ENCODE measurements at regions not wholly inside any gene's neighbourhood (a gene's known extent, or its start where the extent isn't known, plus 50 kb on each side); places are given as distances from the start of the nearest gene placed in this dataset.
"Not testable (repeated sequence)": the region's sequence is repeated elsewhere in the genome, so short reads cannot be mapped to it uniquely, and the experiment has no call there.

GRCh38 chr13:33355201-33355895 lies 69.8 kb upstream of the STARD13 start:
- in situ Hi-C loops (cut with HindIII; ENCODE audit: low pct_unique_long_range_greater_than_20kb, low sequenced_read_pairs) = no loop called here
- ATAC-seq (no peak), DNase-seq (ENCODE audit: low read depth, low spot score) (no peak)
- Histone ChIP-seq H3K36me3 (ENCODE audit: control insufficient read depth, insufficient read depth, low read length) (no peaks in the 10 kb centered on the region), H3K4me3 (ENCODE audit: low read depth in 2 of 2, low read length in 2 of 2) (no peak overlapping the region), H3K9me3 (ENCODE audit: control insufficient read depth, insufficient read depth, low read depth, low read length) (no peaks in the 10 kb centered on the region), H3K27ac (ENCODE audit: low read length) (no peak overlapping the region), H3K4me1 (ENCODE audit: control insufficient read depth, insufficient read depth, low read length) (no peaks in the 10 kb centered on the region), H3K27me3 (ENCODE audit: control insufficient read depth, insufficient read depth, low read length) (peaks cover 2% of the 10 kb centered on the region; the same call in 1 of the 2 replicates)
- intact Hi-C loops (cut with micrococcal nuclease; ENCODE audit: unreplicated experiment) = no loop called here
- no TSS peak for BruUV-seq (replicated peaks)
- TF ChIP-seq, protein P1, sequence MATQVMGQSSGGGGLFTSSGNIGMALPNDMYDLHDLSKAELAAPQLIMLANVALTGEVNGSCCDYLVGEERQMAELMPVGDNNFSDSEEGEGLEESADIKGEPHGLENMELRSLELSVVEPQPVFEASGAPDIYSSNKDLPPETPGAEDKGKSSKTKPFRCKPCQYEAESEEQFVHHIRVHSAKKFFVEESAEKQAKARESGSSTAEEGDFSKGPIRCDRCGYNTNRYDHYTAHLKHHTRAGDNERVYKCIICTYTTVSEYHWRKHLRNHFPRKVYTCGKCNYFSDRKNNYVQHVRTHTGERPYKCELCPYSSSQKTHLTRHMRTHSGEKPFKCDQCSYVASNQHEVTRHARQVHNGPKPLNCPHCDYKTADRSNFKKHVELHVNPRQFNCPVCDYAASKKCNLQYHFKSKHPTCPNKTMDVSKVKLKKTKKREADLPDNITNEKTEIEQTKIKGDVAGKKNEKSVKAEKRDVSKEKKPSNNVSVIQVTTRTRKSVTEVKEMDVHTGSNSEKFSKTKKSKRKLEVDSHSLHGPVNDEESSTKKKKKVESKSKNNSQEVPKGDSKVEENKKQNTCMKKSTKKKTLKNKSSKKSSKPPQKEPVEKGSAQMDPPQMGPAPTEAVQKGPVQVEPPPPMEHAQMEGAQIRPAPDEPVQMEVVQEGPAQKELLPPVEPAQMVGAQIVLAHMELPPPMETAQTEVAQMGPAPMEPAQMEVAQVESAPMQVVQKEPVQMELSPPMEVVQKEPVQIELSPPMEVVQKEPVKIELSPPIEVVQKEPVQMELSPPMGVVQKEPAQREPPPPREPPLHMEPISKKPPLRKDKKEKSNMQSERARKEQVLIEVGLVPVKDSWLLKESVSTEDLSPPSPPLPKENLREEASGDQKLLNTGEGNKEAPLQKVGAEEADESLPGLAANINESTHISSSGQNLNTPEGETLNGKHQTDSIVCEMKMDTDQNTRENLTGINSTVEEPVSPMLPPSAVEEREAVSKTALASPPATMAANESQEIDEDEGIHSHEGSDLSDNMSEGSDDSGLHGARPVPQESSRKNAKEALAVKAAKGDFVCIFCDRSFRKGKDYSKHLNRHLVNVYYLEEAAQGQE (IDR thresholded peaks at IDR 0.05; ENCODE audit: insufficient read depth in 1 of 2, low read depth in 2 of 2, low read length in 1 of 2) = no peak
- TF ChIP-seq TCF7L2 (IDR thresholded peaks at IDR 0.05; ENCODE audit: low read depth, low read length) = no peak
- TF ChIP-seq, protein P2, sequence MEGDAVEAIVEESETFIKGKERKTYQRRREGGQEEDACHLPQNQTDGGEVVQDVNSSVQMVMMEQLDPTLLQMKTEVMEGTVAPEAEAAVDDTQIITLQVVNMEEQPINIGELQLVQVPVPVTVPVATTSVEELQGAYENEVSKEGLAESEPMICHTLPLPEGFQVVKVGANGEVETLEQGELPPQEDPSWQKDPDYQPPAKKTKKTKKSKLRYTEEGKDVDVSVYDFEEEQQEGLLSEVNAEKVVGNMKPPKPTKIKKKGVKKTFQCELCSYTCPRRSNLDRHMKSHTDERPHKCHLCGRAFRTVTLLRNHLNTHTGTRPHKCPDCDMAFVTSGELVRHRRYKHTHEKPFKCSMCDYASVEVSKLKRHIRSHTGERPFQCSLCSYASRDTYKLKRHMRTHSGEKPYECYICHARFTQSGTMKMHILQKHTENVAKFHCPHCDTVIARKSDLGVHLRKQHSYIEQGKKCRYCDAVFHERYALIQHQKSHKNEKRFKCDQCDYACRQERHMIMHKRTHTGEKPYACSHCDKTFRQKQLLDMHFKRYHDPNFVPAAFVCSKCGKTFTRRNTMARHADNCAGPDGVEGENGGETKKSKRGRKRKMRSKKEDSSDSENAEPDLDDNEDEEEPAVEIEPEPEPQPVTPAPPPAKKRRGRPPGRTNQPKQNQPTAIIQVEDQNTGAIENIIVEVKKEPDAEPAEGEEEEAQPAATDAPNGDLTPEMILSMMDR (IDR thresholded peaks at IDR 0.05) = no peak
- TF ChIP-seq POLR2AphosphoS5 (IDR thresholded peaks at IDR 0.05; ENCODE audit: low read depth, low read length) = no peak
- TF ChIP-seq SIN3A (IDR thresholded peaks at IDR 0.05; ENCODE audit: borderline replicate concordance, insufficient read depth, low read depth, low read length) = no peak
- ChIA-PET CTCF (no interaction called here), POLR2A (interaction anchor here (0.6 kb wide), 1 partner anchor 146 kb away, joined by 4 read pairs; no protein-coding TSS in a partner anchor)

- intact Hi-C loops (cut with micrococcal nuclease; ENCODE audit: unreplicated experiment); H3K4me3 ChIP-seq (ENCODE audit: low read depth in 2 of 2, low read length in 2 of 2); CTCF ChIA-PET; ATAC-seq; H3K4me1 ChIP-seq (ENCODE audit: control insufficient read depth, insufficient read depth, low read length); in situ Hi-C loops (cut with HindIII; ENCODE audit: low pct_unique_long_range_greater_than_20kb, low sequenced_read_pairs); H3K9me3 ChIP-seq (ENCODE audit: control insufficient read depth, insufficient read depth, low read depth, low read length); DNase-seq (ENCODE audit: low read depth, low spot score); H3K27ac ChIP-seq (ENCODE audit: low read length); H3K36me3 ChIP-seq (ENCODE audit: control insufficient read depth, insufficient read depth, low read length); H3K27me3 ChIP-seq (ENCODE audit: control insufficient read depth, insufficient read depth, low read length); POLR2A ChIA-PET; BruUV-seq (replicated peaks): not testable (repeated sequence)
These were observed 72.5 kb upstream of the STARD13 start for GRCh38 chr13:33358076-33358475.

DNA sequence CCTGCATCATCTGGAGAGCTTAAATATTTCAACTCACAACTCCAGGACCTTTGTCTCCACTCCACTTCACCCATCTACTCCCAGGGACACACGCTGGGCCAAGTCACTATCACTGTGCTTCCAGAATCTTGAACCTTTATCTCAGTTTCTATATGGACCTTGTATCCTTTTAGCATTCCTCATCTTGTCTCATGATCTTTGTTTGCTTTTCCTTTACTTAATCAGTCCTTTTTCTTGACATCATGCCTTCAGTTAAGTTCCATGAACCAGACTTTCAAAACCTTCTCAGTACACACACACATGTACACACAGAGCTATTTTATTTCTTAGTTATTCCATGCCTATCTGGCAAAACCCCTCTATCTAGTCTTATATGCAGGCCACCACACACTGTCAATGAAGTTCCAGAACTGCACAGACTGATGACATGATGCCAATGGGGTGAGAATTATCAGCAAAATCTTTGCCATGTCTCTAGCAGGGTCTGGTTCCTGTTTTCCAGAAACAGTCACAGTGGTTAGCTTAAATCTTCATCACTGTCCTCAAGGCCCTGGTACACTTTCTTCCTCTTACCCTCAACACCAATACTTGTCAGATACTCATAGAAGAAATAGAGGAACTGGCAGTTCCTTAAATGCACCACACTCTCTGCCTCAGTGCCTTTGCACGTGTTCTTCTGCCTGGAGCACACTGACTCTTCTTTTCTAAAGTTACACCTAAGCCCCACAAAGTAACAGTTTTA lies 77.6 kb upstream of the STARD13 start:
- in situ Hi-C loops (cut with HindIII; ENCODE audit: low pct_unique_long_range_greater_than_20kb, low sequenced_read_pairs) (no loop called here), intact Hi-C loops (cut with micrococcal nuclease; ENCODE audit: unreplicated experiment) (no loop called here)
- no peak for DNase-seq (ENCODE audit: low read depth, low spot score)
- CTCF ChIA-PET = no interaction called here
- no peak for ATAC-seq
- TF ChIP-seq POLR2AphosphoS5 (IDR thresholded peaks at IDR 0.05; ENCODE audit: low read depth, low read length) = no peak
- TF ChIP-seq SIN3A (IDR thresholded peaks at IDR 0.05; ENCODE audit: borderline replicate concordance, insufficient read depth, low read depth, low read length) = no peak
- H3K36me3 ChIP-seq (ENCODE audit: control insufficient read depth, insufficient read depth, low read length) = no peaks in the 10 kb centered on the region
- H3K4me3 ChIP-seq (ENCODE audit: low read depth in 2 of 2, low read length in 2 of 2) = no peak overlapping the region
- no TSS peak for BruUV-seq (replicated peaks)
- no peaks in the 10 kb centered on the region for H3K4me1 ChIP-seq (ENCODE audit: control insufficient read depth, insufficient read depth, low read length)
- POLR2A ChIA-PET = no interaction called here
- H3K27ac ChIP-seq (ENCODE audit: low read length) = no peak overlapping the region
- H3K9me3 ChIP-seq (ENCODE audit: control insufficient read depth, insufficient read depth, low read depth, low read length) = no peaks in the 10 kb centered on the region
- H3K27me3 ChIP-seq (ENCODE audit: control insufficient read depth, insufficient read depth, low read length) = no peaks in the 10 kb centered on the region

All from Panc1 (cell line).